ENCODE measurements at regions not wholly inside any gene's neighbourhood (a gene's known extent, or its start where the extent isn't known, plus 50 kb on each side); places are given as distances from the start of the nearest gene placed in this dataset.
A peak's percentile ranks its signal among the peaks of the same experiment; 100 is the strongest.
"Not testable (repeated sequence)": the region's sequence is repeated elsewhere in the genome, so short reads cannot be mapped to it uniquely, and the experiment has no call there.

DNA sequence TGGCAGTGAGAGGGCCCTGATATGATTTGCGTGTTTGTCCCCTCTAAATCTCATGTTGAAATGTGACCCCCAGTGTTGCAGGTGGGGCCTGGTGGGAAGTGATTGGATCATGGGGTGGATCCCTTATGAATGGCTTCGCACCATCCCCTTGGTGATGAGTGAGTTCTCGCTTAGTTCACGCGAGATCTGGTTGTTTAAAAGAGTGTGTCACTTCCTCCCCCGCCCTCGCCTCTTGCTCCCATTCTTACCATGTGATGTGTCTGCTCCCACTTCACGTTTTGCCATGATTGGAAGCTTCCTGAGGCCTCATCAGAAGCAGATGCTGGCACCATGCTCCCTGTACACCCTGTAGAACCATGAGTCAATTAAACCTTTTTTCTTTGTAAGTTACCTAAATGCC lies 319.9 kb upstream of the ID2 start:
- no peak for DNase-seq

DNA sequence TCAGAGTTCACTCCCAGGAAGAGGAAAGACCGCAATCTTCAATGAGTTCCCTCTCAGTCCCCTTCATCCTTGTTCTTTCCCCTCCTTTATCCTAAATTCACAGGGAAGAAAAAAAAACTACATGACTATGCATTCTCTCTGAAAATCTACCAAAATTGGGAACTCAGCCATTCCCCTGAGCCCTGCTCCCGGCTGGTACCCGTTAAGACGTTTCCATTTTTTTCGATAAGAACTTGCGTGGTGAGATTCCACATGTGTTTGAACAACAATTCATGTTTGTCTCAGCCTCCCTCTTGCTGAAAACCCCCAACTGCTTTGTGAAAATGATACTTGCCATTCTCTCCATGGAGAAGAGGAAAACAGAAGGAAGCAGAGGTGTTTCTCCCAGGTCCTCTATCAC lies 318.7 kb upstream of the ID2 start:
- DNase-seq = no peak

DNA sequence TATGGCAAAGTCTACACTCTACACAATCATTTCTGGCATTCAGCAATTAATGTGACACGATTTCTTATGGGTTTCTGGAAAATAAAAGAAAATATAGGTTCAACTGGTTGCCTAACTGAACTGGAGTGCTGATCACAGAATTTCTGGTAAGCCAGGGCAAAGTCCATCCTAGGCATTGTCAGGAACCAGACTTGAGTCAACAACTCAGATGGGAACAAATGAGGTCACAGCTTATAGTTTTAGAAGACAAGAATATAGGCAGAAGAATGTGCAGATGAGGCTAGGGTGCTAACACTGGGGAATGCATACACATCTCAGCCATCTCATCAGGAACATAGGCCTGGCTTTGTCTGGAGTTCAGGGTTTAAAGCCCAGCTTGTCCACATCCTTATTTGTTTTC lies 317.2 kb upstream of the ID2 start:
- DNase-seq = no peak

DNA sequence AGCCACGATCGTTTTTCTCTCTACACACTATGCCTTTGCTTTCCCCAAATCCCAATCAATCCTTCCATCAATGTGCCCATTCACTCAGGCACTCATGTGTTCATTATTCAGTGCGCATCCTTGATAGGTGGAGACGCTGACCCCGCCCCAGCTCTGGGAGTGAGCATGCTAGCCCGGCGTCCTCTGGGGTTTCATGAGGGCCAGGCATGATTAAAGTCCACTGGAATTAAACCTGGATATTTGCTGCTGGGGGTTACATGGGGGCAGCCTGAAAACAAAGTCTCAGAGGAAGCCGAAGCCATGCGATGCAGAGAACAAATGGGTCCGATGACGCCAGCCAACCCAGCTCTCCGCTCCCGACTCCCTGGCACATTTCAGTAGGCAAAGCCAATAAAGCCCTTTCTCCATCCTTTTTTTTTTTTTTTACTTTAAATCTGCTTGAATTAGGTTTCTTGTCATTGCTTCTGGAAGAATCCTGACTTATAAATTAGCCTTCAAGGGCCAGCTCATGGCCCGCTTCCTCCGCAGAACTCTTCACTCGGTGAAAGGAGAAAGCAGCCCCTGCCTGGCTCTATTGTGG lies 316.4 kb upstream of the ID2 start:
- DNase-seq = no peak

DNA sequence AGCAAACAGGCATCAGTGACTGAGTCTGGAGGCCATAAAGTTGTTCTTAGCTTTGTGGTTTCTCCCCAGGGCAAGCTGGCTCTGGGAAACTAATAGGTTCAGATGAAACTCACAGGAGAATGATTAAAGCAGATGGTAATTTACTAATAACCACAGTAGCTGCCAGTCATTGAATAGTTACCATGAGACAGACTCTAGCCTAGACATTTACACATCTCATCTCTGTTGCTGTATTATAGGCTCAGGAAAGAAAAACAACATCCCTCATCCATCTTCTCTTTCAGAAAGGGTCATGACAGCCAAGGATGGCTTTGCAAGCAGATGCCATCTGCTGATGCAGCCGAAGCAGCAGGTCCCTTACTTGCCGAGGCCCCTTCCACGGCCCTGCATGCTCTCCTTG lies 314.0 kb upstream of the ID2 start:
- no peak for DNase-seq

DNA sequence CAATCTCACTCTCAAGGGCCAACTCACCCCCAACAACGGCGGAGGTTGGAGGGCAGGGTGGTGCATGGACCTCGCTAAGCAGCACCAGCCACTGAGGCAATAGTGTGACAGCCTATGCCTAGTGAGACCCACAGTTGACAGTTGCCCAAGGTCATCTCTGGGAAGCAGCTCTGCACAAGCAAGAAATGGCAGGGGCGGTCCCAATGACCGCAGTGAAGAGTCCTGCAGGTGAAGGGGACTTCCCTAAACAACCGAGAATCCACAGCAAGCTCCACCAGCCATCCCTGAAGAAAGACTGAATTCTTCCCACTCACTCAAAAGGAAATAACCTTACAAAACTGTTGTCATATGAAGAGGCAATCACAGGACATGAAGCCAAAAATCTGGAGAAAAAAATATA lies 313.4 kb upstream of the ID2 start:
- DNase-seq = no peak

DNA sequence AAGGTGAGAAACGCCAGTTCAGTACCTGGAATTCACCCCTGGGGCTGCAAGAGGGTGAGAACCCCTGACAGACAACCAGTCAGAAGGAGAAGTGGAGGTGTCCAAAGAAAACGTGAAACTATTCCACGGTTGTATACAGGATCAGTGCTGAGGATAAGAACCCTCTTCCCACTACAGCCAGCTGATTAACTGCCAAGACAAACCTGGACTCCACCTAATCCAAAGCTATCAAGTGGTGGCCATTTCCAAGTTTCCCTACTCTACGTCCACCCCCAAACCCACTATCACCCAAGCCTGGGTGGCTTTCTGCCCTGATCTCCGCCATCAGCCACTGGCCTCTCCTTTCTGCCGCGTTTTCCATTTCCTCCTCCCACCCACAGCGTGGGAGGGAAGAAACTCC lies 312.3 kb upstream of the ID2 start:
- no peak for DNase-seq

DNA sequence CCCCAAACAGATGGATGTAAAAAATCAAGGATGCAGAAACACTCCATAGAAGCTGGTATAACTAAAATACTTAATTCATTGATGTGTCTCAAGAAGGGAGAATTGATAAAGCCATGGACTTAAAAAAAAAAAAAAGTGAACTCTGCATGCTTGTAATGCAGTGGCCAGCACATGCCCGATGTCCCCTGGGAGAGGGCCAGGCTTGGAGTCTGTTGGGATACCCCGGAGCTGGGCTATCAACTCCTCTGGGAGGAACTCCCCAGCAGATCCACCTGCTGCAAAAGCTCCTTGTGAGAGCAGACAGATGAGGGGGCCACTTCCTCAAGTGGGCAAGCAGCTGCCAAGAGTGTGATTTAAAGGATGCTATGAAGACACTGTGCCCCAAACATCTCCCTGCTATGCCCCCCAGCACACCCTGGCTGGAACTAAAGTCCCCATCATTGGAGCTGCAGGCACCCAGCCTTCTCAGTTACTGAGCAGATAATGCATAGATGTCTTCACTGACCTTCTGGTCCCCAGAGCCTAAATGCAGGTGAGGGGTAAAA lies 311.5 kb upstream of the ID2 start:
- no peak for DNase-seq

DNA sequence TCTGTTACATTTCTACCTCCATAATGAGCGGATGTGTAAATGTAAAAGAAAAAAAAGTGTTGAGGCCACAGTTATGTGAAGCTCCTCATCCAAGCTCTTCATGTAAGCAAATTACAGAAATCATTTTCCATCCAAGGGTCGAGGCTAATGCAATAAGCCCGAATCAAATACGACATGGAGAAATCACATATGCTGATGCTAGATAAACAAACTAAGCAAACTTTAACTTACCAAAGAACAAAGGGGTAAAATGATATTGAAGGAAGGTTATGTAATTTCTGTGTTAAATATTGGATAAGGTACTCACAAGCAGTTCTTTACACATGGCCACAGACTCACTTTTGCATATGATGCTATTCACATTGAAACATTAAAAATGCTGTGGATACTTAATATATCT lies 310.2 kb upstream of the ID2 start:
- DNase-seq = no peak

DNA sequence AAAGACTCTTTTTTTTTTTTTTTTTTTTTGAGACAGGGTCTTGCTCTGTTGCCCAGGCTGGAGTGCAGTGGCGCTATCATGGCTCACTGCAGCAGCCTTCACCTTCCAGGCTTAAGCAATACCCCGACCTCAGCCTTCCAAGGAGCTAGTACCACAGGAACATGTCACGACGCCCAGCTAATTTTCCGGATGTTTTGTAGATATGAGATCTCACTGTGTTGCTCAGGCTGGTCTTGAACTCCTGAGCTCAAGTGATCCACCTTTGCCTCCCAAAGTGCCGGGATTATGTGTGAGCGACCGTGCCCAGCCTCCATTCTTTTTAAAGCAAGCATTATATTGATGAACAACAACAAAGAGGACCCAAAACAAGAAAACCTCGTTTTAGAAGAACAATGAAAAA lies 307.1 kb upstream of the ID2 start:
- DNase-seq = no peak

DNA sequence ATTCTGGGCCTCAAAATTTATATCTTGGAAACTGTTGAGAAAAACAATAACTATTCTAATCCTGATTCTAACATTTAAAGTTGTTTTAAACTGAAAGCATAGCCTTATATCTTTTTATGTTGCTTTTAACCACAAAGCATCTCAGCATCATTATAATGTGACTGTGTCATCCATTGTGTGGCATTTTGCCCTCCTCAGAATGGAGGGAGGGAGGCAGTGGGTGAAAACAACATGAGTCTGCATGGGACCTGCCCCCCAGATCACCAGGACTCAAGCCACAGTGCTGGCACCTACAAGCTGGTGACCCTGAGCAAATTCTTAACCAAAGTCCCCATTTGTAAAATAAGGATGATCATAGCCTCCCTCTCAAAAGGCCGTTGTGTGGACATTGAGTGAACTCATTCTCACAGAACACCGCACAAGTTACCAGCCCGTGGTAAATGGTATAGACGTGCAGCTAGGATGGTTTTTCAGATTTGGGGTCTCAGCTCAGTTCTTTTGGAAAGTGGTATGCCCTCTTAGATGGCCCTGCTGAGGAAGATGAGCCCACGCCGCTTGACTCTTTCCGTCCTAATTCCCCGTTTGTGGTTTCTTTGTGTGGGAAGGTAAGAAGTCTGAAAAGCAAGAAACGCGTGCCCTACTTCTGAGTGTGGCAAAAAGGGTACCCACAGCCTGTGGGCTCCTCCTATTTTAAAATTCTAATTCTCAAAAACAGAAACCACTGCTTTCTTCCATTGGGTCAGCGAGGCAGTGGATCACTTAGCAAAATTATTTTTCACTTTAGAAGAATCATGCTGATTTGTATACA lies 305.0 kb upstream of the ID2 start:
- DNase-seq = peak; percentile 57

DNA sequence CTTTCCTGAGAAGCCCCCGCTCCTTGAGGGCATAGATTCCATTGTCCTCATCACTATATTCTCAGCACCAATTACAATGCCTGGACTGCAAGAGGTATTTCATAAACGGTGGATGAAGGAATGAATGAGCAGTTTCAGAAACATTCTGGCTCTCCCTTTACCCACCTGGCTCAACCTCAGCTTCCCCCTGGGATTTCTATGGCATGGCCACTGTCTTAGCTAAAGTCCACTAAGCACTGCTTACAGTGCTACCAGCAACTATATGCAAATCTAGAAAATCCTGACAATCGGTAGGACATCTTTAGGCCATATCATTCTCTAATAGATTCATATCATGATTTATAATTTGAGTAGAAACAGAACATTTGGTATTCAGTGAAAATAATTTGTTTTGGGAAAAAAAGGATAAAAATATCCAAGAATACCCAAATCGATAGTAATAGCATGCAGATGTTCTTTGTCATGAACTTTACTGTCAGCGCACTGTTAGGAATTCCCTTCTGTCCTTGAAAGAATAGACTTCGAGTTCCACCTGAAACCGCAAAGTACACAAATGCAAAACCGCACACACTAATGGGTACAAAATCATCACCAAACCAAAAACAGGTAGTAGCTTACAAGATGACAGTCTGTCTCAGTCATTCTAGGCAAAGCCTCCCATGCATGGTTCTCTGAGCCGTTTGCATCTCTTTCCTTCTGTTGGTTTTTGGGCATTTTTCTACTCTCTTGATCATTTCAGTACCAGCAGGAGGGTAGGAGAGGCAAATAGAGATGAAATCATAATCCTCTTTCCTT lies 303.6 kb upstream of the ID2 start:
- DNase-seq = no peak

DNA sequence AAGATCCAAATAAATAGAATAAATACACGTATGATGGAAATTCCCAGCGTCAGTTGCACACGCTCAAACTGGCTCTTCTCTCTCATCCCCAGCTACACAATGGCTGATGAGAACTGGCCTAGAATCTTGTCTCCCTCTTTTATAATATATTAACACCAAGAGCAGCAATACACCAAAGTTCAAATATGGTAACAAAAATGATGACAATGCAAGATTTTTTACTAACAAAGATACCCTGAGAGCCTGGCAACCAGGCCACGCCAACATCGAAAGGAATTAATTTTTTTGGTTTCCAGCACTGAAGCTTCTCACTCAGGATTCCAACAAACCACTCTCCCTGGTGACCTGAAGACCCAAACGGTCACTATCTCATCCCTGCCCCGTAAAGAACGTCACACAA lies 302.7 kb upstream of the ID2 start:
- no peak for DNase-seq

DNA sequence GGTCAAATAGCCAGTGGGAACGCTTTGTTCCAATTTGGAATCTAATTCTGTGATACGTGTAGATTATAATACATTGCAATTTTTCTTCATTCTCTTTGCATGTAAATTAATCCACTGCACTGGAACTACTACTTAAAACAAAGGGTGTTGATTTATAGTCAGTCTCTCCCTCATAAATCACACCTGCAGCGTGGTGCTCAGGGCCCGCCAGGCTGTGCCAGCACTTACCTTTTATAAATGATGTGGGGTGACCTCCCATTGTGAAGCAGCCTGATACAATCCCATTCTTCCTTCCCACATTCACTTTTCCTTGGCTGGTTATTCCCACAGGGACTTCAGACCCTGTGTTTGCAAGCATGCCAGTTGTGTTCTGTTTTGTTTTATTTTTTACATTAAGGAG lies 302.3 kb upstream of the ID2 start:
- no peak for DNase-seq

DNA sequence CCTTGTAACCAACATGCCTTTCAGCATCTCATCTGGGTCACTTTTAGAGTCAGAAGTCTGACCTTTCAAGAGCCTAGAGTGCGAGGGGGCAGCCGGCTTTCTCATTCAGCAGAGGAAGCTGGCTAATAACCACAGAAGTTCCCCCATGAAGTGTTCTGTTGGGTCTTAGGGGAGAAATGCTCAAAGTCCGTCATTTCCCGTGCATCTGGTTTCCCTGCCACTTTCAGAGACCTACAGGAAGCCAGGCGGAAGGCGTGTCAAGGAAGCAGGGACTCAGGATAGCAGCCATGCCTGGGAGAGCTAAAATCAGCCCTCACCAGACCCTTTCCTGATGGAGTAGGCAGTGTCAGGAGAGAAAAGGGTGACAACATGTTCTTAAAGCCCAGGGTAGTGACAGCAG lies 301.8 kb upstream of the ID2 start:
- no peak for DNase-seq

DNA sequence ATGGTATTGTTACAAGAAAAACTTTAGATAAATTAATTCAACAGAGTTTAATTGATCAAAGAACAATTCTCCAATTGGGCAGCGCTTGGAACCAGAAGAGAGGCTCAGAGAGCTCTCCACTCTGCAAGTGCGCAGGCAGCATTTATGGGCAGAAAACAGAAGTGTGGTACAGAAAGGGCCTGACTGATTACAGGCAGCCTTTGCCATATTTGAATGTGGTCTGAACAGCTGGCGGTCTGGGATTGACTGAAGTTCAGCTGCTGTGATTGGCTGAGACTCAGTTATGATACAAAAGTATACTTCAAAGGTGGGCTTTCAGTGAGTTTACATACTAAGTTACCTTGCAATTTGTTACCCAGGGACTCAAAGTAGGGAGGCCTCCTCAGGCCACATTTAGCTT lies 301.3 kb upstream of the ID2 start:
- DNase-seq = no peak

DNA sequence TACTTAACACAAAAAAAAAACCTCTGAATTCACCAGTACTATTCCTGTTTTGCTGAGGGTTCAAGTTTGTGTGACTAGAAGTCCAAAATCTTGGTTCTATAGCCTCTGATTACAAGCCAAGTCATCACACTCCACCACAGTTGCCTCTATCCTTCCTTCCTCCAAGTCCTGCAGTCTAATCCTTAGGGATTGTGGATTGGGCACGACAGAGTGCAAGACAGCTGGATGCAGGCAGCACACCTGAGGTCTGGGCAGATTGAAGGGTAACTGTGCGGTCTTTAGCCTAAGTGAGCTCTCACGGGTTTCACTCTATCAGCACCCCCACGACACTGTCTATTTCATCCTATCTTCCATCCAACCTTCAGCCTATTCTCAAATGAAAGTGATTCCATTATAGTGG lies 299.4 kb upstream of the ID2 start:
- DNase-seq = no peak

DNA sequence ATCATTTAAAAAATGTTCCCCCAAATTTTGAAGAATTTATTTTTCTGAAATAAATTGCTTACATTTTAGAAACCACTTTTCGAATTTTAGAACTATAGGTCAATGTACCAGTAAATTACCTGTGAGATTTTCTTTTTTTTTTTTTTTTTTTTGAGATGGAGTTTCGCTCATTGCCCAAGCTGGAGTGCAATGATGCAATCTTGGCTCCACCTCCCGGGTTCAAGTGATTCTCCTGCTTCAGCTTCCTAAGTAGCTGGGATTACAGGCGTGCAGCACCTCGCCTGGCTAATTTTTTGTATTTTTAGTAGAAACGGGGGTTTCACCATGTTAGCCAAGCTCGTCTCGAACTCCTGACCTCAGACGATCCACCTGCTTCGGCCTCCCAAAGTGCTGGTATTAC lies 295.1 kb upstream of the ID2 start:
- not testable (repeated sequence) for DNase-seq

DNA sequence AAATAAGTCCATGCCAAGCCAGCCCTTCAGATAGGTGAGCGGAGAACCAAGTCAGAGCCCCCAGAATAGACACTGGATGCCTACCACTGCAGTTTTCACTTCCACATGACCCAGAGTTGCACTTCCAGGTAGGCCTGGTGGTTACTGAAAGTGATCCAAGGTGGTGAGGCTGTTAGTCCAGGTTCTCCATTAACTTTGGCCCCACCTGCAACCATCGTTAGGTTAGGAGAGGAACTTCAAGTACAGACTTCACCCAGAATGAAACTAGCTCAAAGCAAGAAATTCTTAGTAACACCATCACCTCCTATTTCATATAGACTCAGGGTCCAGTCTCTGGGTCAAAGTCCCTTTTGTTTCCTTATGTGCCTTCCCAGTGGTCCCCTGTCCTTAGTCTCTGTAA lies 293.1 kb upstream of the ID2 start:
- no peak for DNase-seq

DNA sequence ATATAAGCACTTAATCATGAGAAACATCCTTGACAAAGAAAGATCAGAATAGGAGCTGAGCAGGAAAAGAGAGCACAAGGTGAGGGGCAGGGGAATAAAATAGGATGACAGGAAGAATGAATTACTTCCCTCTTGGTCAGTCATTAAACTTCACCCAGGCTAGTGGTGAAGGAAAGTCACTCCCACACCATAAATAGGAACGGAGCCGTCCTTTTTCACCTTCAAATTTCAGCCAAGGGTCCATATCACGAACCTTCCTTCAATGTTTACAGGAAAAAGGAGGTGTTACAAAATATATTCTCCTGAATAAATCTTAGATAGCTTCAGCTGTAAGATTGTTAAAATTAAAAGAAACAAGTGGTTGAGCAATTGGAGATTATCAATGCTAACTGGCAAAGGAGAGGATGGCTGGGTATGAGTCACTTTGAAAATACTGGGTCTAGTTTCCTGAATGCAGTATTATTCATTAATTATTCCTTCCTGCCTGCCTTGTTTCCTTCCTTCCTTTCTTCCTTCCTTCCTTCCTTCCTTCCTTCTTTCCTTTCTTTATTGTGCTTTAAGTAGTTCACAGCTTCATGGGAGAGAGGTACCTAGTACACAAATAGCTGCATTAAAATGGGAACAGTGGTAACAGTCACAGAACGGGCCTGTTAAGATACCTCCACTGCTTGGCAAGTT lies 292.3 kb upstream of the ID2 start:
- peak; percentile 17 for DNase-seq

DNA sequence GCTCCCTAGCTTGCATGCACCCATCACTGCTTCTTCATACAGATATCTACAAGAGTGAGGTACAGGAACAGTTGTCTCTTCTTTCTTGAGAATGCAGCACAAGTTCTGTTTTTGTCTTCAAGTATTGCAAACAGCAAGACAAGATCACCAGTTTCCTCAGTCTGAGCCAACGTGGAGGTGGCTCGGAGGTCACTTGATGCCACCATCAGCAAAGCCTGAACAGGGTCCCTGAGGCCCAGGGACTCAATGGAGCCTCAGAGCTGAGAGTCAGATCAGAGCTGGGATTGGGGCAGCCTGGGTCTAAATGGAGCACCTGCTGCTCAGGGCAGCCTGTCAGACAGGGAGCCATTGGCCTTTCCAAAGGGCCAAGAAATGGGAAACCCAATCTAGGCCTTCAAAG lies 290.7 kb upstream of the ID2 start:
- DNase-seq = no peak

DNA sequence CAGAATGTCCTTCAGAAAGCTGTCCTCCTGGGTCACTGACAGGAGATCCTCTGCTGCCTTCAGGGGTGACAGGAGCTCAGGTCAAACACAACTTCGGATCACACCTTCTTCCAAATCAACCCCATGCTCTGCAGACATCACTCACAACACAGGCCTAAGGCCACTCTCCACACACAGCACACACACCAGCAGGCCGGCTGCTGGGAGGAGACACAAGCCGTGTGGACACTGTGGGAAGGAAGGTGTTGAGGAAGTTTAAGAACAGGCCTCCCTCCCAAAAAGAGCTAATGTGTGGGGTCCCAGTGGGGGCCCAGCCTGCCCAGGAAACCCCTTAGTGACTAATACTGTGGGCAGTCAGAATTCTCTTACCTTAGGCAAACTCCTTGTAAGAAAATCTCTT lies 290.3 kb upstream of the ID2 start:
- DNase-seq = no peak

All from fibroblast of skin of scalp (primary cell).